ENCODE measurements at regions not wholly inside any gene's neighbourhood (a gene's known extent, or its start where the extent isn't known, plus 50 kb on each side); places are given as distances from the start of the nearest gene placed in this dataset.
"Not testable (repeated sequence)": the region's sequence is repeated elsewhere in the genome, so short reads cannot be mapped to it uniquely, and the experiment has no call there.

DNA sequence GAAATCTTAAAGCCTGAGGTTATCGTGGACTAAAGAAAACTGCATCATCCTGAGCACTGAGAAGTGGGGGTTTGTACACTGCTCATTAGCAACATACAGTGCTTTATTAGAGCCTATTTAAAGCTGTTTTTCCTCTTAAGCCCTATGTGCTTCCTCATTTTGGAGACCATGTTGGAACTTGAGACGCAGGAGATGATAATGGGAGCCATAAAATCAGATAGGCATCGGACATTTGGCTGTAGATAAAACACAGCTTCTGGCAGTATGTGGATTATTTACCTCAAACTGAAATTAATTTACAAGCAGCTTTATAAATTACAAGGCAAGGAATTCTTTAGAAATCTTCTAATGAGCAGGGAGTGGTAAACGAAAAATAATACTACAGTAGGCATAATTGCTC lies 147.7 kb upstream of the IVNS1ABP start:
- H3K9me3 Mint-ChIP-seq: no peaks in the 10 kb centered on the region
- no peak overlapping the region for H3K27ac Mint-ChIP-seq
- TF ChIP-seq, protein P1, sequence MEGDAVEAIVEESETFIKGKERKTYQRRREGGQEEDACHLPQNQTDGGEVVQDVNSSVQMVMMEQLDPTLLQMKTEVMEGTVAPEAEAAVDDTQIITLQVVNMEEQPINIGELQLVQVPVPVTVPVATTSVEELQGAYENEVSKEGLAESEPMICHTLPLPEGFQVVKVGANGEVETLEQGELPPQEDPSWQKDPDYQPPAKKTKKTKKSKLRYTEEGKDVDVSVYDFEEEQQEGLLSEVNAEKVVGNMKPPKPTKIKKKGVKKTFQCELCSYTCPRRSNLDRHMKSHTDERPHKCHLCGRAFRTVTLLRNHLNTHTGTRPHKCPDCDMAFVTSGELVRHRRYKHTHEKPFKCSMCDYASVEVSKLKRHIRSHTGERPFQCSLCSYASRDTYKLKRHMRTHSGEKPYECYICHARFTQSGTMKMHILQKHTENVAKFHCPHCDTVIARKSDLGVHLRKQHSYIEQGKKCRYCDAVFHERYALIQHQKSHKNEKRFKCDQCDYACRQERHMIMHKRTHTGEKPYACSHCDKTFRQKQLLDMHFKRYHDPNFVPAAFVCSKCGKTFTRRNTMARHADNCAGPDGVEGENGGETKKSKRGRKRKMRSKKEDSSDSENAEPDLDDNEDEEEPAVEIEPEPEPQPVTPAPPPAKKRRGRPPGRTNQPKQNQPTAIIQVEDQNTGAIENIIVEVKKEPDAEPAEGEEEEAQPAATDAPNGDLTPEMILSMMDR (conservative IDR thresholded peaks at IDR 0.05): no peak
- peaks cover 6% of the 10 kb centered on the region for H3K4me1 Mint-ChIP-seq (ENCODE audit: unreplicated experiment)
- H3K27me3 Mint-ChIP-seq: no peaks in the 10 kb centered on the region
- no peak overlapping the region for H3K4me3 Mint-ChIP-seq
- no peaks in the 10 kb centered on the region for H3K36me3 Mint-ChIP-seq
- DNase-seq (ENCODE audit: extremely low spot score, unreplicated experiment): no peak

DNA sequence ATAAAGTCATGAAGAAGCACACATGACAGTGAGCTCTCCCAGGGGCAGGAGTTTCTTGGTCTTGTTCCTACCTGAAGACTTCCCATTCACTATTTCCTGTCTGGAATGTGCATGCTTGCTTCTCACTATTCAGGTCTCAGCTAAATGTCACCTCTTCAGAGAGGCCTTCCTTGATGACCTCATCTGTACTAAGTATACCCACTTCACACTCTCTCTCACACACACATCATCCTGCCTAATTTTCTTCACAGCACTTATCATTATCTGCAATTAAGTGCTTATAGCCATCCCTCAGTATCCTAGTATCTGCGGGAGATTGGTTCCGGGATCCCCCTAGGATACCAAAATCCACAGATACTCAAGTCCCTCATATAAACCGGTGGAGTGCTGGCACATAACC lies 146.4 kb upstream of the IVNS1ABP start:
- no peak for DNase-seq (ENCODE audit: extremely low spot score, unreplicated experiment)
- H3K4me3 Mint-ChIP-seq: no peak overlapping the region

GRCh38 chr1:185463011-185463410 lies 146.0 kb upstream of the IVNS1ABP start:
- Mint-ChIP-seq H3K27me3 (no peaks in the 10 kb centered on the region), H3K9me3 (no peaks in the 10 kb centered on the region), H3K27ac (no peak overlapping the region), H3K36me3 (no peaks in the 10 kb centered on the region), H3K4me3 (no peak overlapping the region), H3K4me1 (ENCODE audit: unreplicated experiment) (peaks cover 6% of the 10 kb centered on the region)
- no peak for DNase-seq (ENCODE audit: extremely low spot score, unreplicated experiment)
- TF ChIP-seq, protein P1 (conservative IDR thresholded peaks at IDR 0.05): no peak

More for the DNA sequence above, 146.4 kb upstream of the IVNS1ABP start:
- Mint-ChIP-seq H3K9me3 (no peaks in the 10 kb centered on the region), H3K4me1 (ENCODE audit: unreplicated experiment) (peaks cover 6% of the 10 kb centered on the region), H3K36me3 (no peaks in the 10 kb centered on the region), H3K27me3 (no peaks in the 10 kb centered on the region), H3K27ac (no peak overlapping the region)
- TF ChIP-seq, protein P1 (conservative IDR thresholded peaks at IDR 0.05): no peak

DNA sequence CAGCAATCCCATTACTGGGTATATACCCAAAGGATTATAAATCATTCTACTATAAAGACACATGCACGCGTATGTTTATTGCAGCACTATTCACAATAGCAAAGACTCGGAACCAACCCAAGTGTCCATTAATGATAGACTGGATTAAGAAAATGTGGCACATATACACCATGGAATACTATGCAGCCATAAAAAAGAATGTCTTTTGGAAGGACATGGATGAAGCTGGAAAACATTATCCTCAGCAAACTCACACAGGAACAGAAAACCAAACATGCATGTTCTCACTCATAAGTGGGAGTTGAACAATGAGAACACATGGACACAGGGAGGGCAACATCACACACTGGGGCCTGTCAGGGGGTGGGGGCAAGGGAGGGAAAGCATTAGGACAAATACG lies 143.7 kb upstream of the IVNS1ABP start:
- H3K27ac Mint-ChIP-seq; DNase-seq (ENCODE audit: extremely low spot score, unreplicated experiment); H3K9me3 Mint-ChIP-seq; H3K4me3 Mint-ChIP-seq; H3K4me1 Mint-ChIP-seq (ENCODE audit: unreplicated experiment); H3K27me3 Mint-ChIP-seq; H3K36me3 Mint-ChIP-seq: not testable (repeated sequence)

DNA sequence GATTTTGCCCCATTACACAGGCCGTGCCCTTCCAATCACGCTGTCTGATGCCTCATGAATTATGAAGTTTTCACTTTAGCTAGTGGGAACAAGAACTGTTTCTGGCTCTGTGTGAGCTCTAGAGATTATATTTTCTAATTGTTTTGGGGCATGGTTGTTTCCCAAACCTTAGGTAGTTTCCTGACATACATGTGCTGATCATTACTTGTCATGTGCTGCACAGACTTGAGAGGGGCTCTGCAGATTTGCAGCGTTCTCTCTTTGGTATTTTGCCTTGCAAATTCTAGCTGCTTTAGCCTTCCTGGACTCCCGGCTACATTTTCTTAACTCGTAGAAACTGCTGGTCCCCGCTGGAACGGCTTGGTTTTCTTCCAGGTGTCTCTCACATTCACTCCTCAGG lies 142.1 kb upstream of the IVNS1ABP start:
- Mint-ChIP-seq H3K27me3 (no peaks in the 10 kb centered on the region), H3K9me3 (no peaks in the 10 kb centered on the region), H3K27ac (no peak overlapping the region), H3K36me3 (no peaks in the 10 kb centered on the region), H3K4me3 (no peak overlapping the region), H3K4me1 (ENCODE audit: unreplicated experiment) (peaks cover 6% of the 10 kb centered on the region)
- TF ChIP-seq, protein P1 (conservative IDR thresholded peaks at IDR 0.05): no peak
- no peak for DNase-seq (ENCODE audit: extremely low spot score, unreplicated experiment)

DNA sequence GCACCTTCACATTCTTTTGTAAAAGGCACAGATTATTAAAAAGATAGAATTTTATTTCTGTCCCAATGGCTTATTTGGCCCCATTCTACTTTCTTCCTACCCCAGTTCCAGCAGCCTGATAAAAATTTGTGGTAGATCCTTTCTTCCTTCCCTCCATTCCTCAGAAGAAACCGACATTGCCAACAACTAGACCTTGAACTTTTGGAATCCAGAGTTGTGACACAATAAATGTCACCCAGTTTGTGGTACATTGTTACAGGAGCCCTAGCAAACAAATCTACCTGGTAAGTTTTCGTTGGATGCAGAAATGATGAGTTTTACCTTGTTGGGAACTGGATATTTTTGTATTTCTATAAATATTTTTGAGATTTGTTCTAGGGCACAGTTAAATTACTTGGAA lies 141.6 kb upstream of the IVNS1ABP start:
- no peaks in the 10 kb centered on the region for H3K9me3 Mint-ChIP-seq
- H3K27ac Mint-ChIP-seq: no peak overlapping the region
- TF ChIP-seq, protein P1 (conservative IDR thresholded peaks at IDR 0.05): no peak
- no peaks in the 10 kb centered on the region for H3K36me3 Mint-ChIP-seq
- peaks cover 6% of the 10 kb centered on the region for H3K4me1 Mint-ChIP-seq (ENCODE audit: unreplicated experiment)
- no peak for DNase-seq (ENCODE audit: extremely low spot score, unreplicated experiment)
- no peak overlapping the region for H3K4me3 Mint-ChIP-seq
- no peaks in the 10 kb centered on the region for H3K27me3 Mint-ChIP-seq

All from type B pancreatic cell (in vitro differentiated cells).